HCT116 (cell line): ENCODE measurements at regions not wholly inside any gene's neighbourhood (a gene's known extent, or its start where the extent isn't known, plus 50 kb on each side); places are given as distances from the start of the nearest gene placed in this dataset.

ENCODE experiments used
- CEBPB ChIP-seq: IDR thresholded peaks from 2 replicates; pipeline ENCODE4 v1.6.1; 2012; ENCODE audit warnings: low read depth
- CTCF ChIP-seq, 3 experiments: fragments of 200-600 bp in 1 of 3; sonication (generic) in 1 of 3; IDR thresholded peaks in 2 of 3; conservative IDR thresholded peaks in 1 of 3; 2 replicates each; pipeline ENCODE4 v1.5.1; 2012 to 2017; ENCODE audit warnings: low read depth in 2 of 3, low read length in 2 of 3, antibody characterized with exemption in 1 of 3, borderline replicate concordance in 1 of 3, control low read depth in 1 of 3, mild to moderate bottlenecking in 1 of 3, mixed read lengths in 1 of 3, mixed run types in 1 of 3, moderate library complexity in 1 of 3; ENCODE audit not compliant: insufficient read depth in 1 of 3
- EZH2 ChIP-seq: fragments of 200-600 bp; sonication (generic); IDR thresholded peaks from 2 replicates; pipeline ENCODE4 v1.6.1; 2017; ENCODE audit warnings: antibody characterized with exemption, mixed run types
- EZH2phosphoT487 ChIP-seq: fragments of 200-600 bp; IDR thresholded peaks from 2 replicates; pipeline ENCODE4 v1.6.1; 2018; ENCODE audit warnings: antibody characterized with exemption, borderline replicate concordance
- JUND ChIP-seq: IDR thresholded peaks from 2 replicates; pipeline ENCODE4 v1.6.1; 2012
- MAX ChIP-seq: IDR thresholded peaks from 2 replicates; pipeline ENCODE4 v1.6.1; 2012
- POLR2A ChIP-seq: IDR thresholded peaks from 2 replicates; pipeline ENCODE4 v1.7.0; 2011; ENCODE audit warnings: borderline replicate concordance; ENCODE audit not compliant: insufficient read depth, insufficient read length; ENCODE audit errors: extremely low read depth
- POLR2AphosphoS5 ChIP-seq: IDR thresholded peaks from 2 replicates; pipeline ENCODE4 v1.6.1; 2011; ENCODE audit warnings: mild to moderate bottlenecking, low read depth, low read length, moderate library complexity
- REST ChIP-seq: IDR thresholded peaks from 2 replicates; pipeline ENCODE4 v1.6.1; 2012; ENCODE audit warnings: low read depth
- SIN3A ChIP-seq: IDR thresholded peaks from 2 replicates; pipeline ENCODE4 v1.6.1; 2012; ENCODE audit warnings: low read depth
- YY1 ChIP-seq: IDR thresholded peaks from 2 replicates; pipeline ENCODE4 v1.6.1; 2011; ENCODE audit warnings: low read length, low read depth, moderate library complexity, mild to moderate bottlenecking; ENCODE audit not compliant: insufficient replicate concordance; ENCODE audit errors: extremely low read depth

DNA sequence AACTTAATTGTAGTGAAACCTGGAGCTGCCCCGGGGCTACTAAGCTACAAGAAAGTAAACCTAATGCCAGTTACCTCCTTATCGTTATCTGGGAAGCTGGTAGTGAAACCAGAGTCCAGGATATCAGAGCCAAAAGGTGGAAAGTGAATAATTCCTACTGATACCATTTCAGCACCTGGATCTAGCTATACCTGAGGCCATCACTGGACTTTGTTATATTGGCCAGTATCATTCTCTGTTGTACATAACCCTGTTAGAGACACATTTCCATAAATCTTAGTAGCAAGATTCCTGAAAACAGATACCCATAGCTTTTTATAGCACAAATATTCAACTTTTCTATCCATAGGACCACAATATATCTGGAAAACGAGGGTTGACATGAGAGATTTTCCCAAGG lies 538.0 kb downstream of the GRIN2A start:
- TF ChIP-seq POLR2AphosphoS5 (no peak), CTCF (IDR thresholded peaks at IDR 0.05 in 2 of 3, conservative IDR thresholded peaks at IDR 0.05 in 1 of 3; ENCODE audit: borderline replicate concordance in 1 of 3, insufficient read depth in 1 of 3, low read depth in 2 of 3, low read length in 2 of 3) (no peak), EZH2 (no peak), JUND (no peak), YY1 (no peak), POLR2A (no peak), CEBPB (no peak), EZH2phosphoT487 (no peak), MAX (no peak), SIN3A (no peak), REST (no peak)
